GM12864 (cell line): ENCODE measurements at regions not wholly inside any gene's neighbourhood (a gene's known extent, or its start where the extent isn't known, plus 50 kb on each side); places are given as distances from the start of the nearest gene placed in this dataset.

ENCODE experiments used
- DNase-seq: peaks from one replicate; pipeline ENCODE4 v3.0.0-alpha.2; 2011; ENCODE audit warnings: low read depth
- H3K4me3 ChIP-seq: 2 replicates; pipeline ENCODE4 v1.5.1; 2011; ENCODE audit warnings: mild to moderate bottlenecking, low read depth, low read length, control low read depth
- CTCF ChIP-seq: IDR thresholded peaks from 2 replicates; pipeline ENCODE4 v1.5.1; 2011; ENCODE audit warnings: low read depth, mild to moderate bottlenecking, moderate library complexity, low read length, control low read depth, inconsistent platforms; ENCODE audit errors: missing control alignments

DNA sequence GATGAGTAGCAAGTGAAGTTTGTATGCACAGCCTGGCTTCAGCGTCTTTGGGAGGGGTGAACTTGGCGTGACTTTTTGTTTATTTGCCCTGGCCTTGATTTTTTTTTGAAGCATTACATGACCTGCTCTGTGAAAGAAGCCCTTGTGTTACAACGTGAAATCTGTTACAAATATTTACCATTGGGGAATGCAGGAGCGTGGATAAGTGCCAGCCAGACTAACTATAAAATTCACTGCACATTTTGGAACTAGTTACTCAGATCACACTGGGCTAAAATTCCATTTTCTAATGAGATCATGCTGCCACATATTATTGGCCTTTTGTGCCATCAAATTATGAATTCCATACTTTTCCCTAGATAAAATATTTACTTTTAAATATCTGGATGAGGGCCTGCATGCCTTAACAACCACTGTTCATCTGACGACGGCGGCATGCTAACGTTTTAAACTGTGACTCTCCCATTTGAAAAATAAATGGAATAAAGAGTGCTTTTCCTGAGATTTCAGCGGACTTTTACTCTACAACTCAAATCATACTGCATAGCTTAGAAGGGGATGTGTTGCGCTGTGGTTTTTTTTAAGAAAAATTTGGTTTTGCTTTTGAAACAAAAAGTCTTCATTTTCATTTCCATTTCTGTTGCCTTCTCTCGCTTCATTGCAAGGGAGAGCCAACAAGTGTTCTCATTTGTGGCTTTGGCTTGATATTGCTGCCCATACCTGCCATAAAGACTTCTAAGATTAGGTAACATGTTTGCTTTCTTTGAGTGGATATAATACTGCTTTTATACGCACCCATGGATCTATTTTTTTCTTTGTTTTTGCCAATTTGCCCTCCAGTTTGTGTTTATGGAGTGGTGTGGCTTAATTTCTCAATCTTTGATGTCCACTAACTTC lies 352.2 kb downstream of the TFEC start:
- no peak overlapping the region for H3K4me3 ChIP-seq
- DNase-seq: no peak
- TF ChIP-seq CTCF: no peak

DNA sequence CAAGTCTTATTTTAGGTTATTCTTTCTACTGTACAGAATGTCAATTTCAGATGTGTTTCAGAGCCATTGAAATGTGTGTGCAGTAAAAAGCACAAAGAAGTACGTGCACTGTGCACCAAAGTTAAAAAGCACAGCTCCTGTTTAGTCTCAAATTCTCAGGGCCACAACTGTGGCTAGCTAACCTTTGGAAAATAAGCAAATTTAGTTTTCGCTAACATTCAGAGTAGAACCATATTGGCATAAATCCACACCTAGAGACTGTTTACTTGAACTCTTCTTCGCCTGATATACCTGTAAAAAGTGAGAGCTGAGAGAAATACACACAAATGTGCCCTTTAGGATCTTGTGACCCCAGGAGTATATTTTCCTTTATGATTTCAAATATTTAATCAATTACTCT lies 353.9 kb downstream of the TFEC start:
- no peak overlapping the region for H3K4me3 ChIP-seq
- DNase-seq: no peak
- no peak for TF ChIP-seq CTCF

GRCh38 chr7:115676080-115676479 lies 354.5 kb downstream of the TFEC start:
- no peak for TF ChIP-seq CTCF
- DNase-seq: no peak
- no peak overlapping the region for H3K4me3 ChIP-seq

DNA sequence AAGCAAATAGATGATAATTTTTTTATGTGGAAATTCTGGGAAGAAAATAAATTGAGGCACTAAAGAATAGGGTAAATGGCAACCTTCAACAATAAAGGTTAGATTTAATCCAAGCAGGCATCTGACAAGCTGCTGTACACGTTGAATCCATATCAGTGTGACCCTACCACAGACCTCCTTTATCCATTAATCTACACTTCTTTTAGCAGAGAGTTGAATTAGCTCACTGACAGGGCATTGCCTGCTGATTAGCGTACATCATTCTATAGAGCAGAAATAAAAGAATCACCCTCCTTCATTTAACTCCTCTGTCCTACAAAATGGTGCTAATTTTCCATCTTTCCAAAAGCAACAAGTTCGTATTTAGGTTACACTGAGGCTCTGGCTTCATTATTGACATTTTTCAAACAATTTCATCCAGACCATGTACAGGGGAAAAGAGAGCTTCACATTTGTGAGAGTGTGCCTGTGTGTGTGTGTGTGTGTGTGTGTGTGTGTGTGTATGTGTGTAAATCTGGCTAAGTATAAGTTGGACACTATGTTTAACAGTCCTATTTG lies 356.0 kb downstream of the TFEC start:
- no peak overlapping the region for H3K4me3 ChIP-seq
- no peak for TF ChIP-seq CTCF
- no peak for DNase-seq

DNA sequence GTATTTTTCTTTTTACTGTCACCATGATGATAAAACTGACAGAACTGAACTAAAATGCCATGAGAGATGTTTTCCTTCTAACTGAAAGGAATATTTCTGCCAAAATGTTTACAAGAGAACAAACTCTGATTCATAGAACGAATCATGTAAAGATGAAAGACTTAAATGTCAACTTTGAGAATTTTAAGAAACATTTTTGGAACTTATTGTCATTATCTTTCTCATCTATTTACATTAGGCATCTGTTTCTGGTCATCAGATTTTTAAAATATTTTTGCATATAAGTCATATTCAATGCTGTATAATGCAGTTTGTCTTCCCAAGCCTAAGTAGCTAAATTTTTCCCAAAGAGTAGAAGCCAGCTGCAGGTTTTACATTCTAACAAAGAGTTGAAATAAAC lies 358.5 kb downstream of the TFEC start:
- no peak for DNase-seq
- H3K4me3 ChIP-seq: no peak overlapping the region
- no peak for TF ChIP-seq CTCF

DNA sequence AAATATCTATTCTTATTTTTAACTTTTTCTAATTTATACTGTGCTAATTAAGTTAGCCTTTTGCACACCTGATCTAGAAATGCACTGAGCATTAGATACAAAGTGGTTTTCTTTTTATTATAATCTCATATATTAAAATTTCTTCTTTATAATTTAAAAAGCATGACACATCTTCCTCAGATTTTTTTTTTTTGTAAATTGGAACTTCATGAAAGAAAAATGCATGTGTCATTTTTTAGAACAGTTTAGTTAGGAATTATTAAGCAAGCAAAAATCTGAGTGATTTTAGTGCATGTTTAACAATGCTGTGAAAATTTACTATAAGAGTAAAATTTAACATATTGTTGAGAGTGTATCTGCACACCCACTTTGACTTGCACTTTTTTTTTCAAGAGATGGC lies 367.9 kb downstream of the TFEC start:
- DNase-seq: no peak
- TF ChIP-seq CTCF: no peak
- no peak overlapping the region for H3K4me3 ChIP-seq
